ENCODE measurements at regions not wholly inside any gene's neighbourhood (a gene's known extent, or its start where the extent isn't known, plus 50 kb on each side); places are given as distances from the start of the nearest gene placed in this dataset.
A peak's percentile ranks its signal among the peaks of the same experiment; 100 is the strongest.
"Not testable (repeated sequence)": the region's sequence is repeated elsewhere in the genome, so short reads cannot be mapped to it uniquely, and the experiment has no call there.

DNA sequence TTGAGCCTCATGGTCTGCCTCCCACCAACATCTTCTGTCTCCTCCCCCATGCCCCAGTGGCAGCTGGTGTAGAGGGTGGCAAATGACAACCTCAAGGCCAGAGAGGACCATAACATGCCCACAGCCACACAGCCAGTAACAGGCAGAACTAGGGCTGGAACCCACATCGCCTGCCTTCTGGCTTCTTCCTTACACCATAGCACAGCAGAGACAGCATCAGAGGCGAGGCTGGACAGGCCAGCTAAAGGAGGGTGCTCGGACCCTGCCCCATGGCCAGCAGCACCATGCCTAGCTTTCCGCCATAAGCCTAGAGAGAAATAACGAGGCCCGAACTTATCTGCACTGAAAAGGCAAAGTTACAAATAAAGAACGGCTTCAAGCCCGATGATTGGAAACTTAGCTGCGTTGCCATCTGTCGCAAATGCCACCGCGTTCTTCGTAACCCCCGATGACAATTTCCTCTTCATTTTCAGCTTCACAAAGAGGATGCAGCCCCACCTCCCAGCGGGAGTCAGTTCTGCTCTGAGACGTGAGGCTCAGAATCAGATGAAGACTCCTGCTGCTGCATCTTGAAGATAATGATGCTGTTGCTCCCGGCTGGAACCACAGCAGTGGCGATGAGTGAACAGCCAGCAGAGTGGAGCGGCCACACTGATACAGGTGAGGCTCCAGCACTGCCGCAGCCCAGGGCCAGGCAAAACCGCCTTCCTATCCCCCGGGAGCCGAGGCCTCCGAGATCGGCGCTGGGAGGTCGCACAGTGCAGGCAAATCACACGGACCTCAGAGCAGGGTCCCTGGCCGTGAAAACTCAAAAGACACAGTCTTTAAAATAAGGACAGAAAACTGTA is 73.8 kb upstream of the RTL6 start:
- POLR2A ChIA-PET: no interaction called here
- no peak for DNase-seq
- H3K4me3 Mint-ChIP-seq: no peak overlapping the region
- H3K36me3 Mint-ChIP-seq (ENCODE audit: low read depth): no peaks in the 10 kb centered on the region
- peaks cover 8% of the 10 kb centered on the region for H3K27me3 Mint-ChIP-seq
- no peak overlapping the region for H3K27ac Mint-ChIP-seq
- no peaks in the 10 kb centered on the region for H3K4me1 Mint-ChIP-seq
- CTCF ChIA-PET: no interaction called here
- H3K9me3 Mint-ChIP-seq: no peaks in the 10 kb centered on the region

- ChIA-PET CTCF (interaction anchor here (1.6 kb wide), 1 partner anchor 578 kb away, joined by 4 read pairs; no protein-coding TSS in a partner anchor), POLR2A (no interaction called here)
- Mint-ChIP-seq H3K9me3 (no peaks in the 10 kb centered on the region), H3K4me1 (no peaks in the 10 kb centered on the region), H3K27me3 (peaks cover 6% of the 10 kb centered on the region), H3K27ac (no peak overlapping the region), H3K36me3 (ENCODE audit: low read depth) (no peaks in the 10 kb centered on the region), H3K4me3 (no peak overlapping the region)
- no peak for DNase-seq
Observed at GRCh38 chr22:44570476-44571445, 72.7 kb upstream of the RTL6 start.

DNA sequence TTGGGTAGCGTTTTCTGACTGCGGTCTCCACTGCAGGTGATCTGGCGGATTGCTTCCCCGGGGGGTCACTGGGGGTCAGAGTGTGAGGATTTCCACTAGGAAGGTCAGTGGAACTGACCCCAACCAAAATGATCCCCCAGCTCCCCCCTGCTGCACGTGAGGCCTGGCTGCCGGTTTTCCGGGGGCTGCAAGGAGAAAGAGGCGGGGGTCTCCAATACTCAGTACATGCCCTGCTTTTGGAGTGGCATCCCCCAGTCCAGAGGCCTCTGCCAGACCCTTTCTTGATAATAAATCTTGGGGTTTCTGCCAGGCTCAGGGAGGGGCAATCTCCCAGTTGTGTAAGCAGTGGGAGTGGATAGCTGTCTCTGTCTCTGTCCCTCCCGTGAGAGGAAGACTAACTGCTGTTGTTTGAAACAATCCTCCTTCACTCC is 71.5 kb upstream of the RTL6 start:
- Mint-ChIP-seq H3K9me3 (no peaks in the 10 kb centered on the region), H3K4me1 (no peaks in the 10 kb centered on the region), H3K27me3 (peaks cover 7% of the 10 kb centered on the region), H3K27ac (no peak overlapping the region), H3K36me3 (ENCODE audit: low read depth) (no peaks in the 10 kb centered on the region), H3K4me3 (no peak overlapping the region)
- DNase-seq: no peak
- POLR2A ChIA-PET: no interaction called here
- CTCF ChIA-PET: interaction anchor here (1.6 kb wide), 1 partner anchor 577 kb away, joined by 4 read pairs; no protein-coding TSS in a partner anchor

DNA sequence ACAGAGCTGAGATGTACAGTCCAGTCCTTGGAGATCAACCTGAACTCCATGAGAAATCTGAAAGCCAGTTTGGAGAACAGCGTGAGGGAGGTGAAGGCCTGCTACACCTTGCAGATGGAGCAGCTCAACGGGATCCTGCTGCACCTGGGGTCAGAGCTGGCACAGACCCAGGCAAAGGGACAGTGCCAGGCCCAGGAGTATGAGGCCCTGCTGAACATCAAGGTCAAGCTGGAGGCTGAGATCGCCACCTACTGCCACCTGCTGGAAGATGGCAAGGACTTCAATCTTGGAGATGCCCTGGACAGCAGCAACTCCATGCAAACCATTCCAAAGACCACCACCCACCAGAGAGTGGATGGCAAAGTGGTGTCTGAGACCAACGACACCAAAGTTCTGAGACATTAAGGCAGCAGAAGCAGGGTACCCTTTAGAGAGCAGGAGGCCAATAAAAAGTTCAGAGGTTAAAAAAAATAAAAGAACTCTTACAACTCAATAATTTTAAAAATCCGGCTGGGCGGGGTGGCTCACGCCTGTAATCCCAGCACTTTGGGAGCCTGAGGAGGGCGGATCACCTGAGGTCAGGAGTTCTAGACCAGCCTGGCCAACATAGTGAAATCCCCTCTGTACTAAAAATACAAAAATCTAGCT is 69.9 kb upstream of the RTL6 start:
- no peaks in the 10 kb centered on the region for H3K4me1 Mint-ChIP-seq
- no peaks in the 10 kb centered on the region for H3K9me3 Mint-ChIP-seq
- H3K27ac Mint-ChIP-seq: no peak overlapping the region
- ChIA-PET POLR2A (interaction anchor here (1.1 kb wide), 1 partner anchor 555 kb away, joined by 3 read pairs; no protein-coding TSS in a partner anchor), CTCF (interaction anchor here (1.0 to 2.2 kb wide), 6 partner anchors 19 to 574 kb away, joined by 3 to 15 read pairs (median 4); no protein-coding TSS in a partner anchor)
- H3K4me3 Mint-ChIP-seq: no peak overlapping the region
- peaks cover 9% of the 10 kb centered on the region for H3K27me3 Mint-ChIP-seq
- no peaks in the 10 kb centered on the region for H3K36me3 Mint-ChIP-seq (ENCODE audit: low read depth)
- peak; percentile 57 for DNase-seq

DNA sequence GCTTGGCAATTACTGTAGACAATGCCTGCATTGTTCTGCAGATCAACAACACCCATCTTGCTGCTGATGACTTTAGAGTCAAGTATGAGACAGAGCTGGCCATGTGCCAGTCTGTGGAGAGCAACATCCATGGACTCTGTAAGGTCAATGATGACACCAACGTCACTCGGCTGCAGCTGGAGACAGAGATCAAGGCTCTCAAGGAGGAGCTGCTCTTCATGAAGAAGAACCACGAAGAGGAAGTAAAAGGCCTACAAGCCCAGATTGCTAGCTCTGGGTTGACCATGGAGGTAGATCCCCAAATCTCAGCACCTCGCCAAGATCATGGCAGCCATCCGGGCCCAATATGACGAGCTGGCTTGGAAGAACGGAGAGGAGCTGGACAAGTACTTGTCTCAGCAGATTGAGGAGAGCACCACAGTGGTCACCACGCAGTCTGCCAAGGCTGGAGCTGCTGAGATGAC is 69.4 kb upstream of the RTL6 start:
- H3K27ac Mint-ChIP-seq; H3K4me3 Mint-ChIP-seq; H3K9me3 Mint-ChIP-seq; H3K27me3 Mint-ChIP-seq; H3K36me3 Mint-ChIP-seq (ENCODE audit: low read depth); DNase-seq; H3K4me1 Mint-ChIP-seq: not testable (repeated sequence)
- POLR2A ChIA-PET: interaction anchor here (1.1 kb wide), 1 partner anchor 555 kb away, joined by 3 read pairs; no protein-coding TSS in a partner anchor
- CTCF ChIA-PET: interaction anchor here (1.0 to 2.2 kb wide), 7 partner anchors 19 to 574 kb away, joined by 3 to 15 read pairs (median 4); no protein-coding TSS in a partner anchor

DNA sequence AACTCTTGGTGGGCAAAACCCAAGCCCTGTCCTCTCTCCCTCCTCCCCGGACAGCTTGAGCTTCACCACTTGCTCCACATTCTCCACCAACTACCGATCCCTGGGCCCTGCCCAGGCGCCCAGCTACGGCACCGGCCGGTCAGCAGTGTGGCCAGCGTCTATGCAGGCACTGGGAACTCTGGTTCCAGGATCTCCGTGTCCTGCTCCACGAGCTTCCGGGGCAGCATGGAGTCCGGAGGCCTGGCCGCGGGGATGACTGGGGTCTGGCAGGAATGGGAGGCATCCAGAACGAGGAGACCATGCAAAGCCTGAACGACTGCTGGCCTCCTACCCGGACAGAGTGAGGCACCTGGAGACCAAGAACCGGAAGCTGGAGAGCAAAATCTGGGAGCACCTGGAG is 68.9 kb upstream of the RTL6 start:
- H3K4me1 Mint-ChIP-seq: no peaks in the 10 kb centered on the region
- DNase-seq: no peak
- H3K9me3 Mint-ChIP-seq: no peaks in the 10 kb centered on the region
- CTCF ChIA-PET: interaction anchor here (1.0 to 2.2 kb wide), 6 partner anchors 60 to 573 kb away, joined by 3 to 15 read pairs (median 4); no protein-coding TSS in a partner anchor
- H3K36me3 Mint-ChIP-seq (ENCODE audit: low read depth): no peaks in the 10 kb centered on the region
- H3K4me3 Mint-ChIP-seq: no peak overlapping the region
- H3K27me3 Mint-ChIP-seq: peaks cover 9% of the 10 kb centered on the region
- POLR2A ChIA-PET: interaction anchor here (1.1 kb wide), 1 partner anchor 554 kb away, joined by 3 read pairs; no protein-coding TSS in a partner anchor
- H3K27ac Mint-ChIP-seq: no peak overlapping the region

- H3K27me3 Mint-ChIP-seq: peaks cover 16% of the 10 kb centered on the region
- H3K9me3 Mint-ChIP-seq; DNase-seq; H3K27ac Mint-ChIP-seq; H3K36me3 Mint-ChIP-seq (ENCODE audit: low read depth); POLR2A ChIA-PET; H3K4me1 Mint-ChIP-seq; CTCF ChIA-PET; H3K4me3 Mint-ChIP-seq: not testable (repeated sequence)
Observed at GRCh38 chr22:44562651-44563050, 64.6 kb upstream of the RTL6 start.

DNA sequence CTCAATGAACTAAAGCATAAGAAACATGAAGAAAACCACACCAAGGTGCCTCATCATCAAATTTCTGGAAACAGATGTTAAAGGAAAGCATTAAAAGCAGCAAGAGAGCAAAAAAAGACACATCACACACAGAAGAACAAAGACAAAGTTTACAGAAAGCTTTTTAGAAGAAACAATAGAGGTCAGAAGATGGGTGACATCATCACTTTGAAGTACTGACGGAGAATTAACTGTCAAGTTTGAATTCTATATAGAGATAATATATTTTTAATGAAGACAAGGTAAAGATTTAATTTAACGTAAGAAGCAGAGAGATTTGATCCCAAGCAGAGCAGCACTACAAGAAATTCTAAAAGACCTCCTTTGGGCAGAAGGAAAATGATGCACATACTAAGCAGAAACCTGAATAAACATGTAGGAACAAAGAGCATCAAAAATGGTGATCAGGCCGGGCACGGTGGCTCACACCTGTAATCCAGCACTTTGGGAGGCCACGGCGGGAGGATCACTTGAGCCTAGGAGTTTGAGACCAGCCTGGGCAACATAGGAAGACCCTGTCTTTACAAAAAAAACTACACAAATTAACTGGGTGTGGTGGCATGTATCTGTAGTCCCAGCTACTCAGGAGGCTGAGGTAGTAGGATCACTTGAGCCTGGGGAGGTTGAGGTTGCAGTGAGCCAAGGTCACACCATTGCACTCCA is 63.3 kb upstream of the RTL6 start:
- Mint-ChIP-seq H3K27ac (no peak overlapping the region), H3K4me1 (no peaks in the 10 kb centered on the region), H3K4me3 (no peak overlapping the region), H3K36me3 (ENCODE audit: low read depth) (no peaks in the 10 kb centered on the region), H3K27me3 (peaks cover 22% of the 10 kb centered on the region), H3K9me3 (no peaks in the 10 kb centered on the region)
- ChIA-PET CTCF (no interaction called here), POLR2A (no interaction called here)
- no peak for DNase-seq

GRCh38 chr22:44558671-44559070 is 60.6 kb upstream of the RTL6 start:
- H3K27me3 Mint-ChIP-seq: peaks cover 14% of the 10 kb centered on the region
- H3K36me3 Mint-ChIP-seq (ENCODE audit: low read depth); H3K4me3 Mint-ChIP-seq; CTCF ChIA-PET; H3K27ac Mint-ChIP-seq; DNase-seq; POLR2A ChIA-PET; H3K9me3 Mint-ChIP-seq; H3K4me1 Mint-ChIP-seq: not testable (repeated sequence)

- CTCF ChIA-PET: not testable (repeated sequence)
Observed at GRCh38 chr22:44557872-44558271, 59.8 kb upstream of the RTL6 start.

DNA sequence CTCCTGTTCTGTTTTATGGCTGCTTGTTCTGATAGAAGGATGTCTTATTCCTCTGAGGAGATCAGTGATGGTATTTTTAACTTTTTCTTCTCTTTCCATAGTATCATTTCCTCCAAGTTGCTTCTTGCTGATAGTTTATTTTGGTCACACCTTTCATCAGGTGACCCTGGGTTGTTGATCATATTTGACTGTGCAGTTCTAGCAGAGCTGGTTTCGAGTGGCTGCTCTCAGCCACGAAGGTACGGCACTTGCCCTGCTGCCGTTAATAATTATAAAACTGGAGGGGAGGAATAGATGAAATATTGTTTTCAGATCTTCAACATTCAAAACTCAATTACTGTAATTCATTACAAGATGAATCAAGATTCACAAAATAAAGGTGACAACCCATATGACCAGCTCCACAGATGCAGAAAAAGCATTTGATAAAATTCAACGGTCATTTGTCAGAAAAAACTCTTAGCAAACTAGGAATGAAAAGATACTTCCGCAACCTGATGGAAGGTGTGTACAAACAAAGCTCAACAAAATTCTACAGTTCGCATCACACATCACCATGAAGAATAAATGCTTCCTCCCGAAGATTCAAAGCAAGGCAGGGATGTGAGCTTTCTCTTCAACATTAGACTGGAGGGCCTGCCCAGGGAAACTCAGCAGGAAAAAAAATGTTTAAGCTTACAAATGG is 59.2 kb upstream of the RTL6 start:
- no peaks in the 10 kb centered on the region for H3K9me3 Mint-ChIP-seq
- no peak overlapping the region for H3K4me3 Mint-ChIP-seq
- H3K27me3 Mint-ChIP-seq: peaks cover 14% of the 10 kb centered on the region
- H3K36me3 Mint-ChIP-seq (ENCODE audit: low read depth): no peaks in the 10 kb centered on the region
- CTCF ChIA-PET: no interaction called here
- no peak overlapping the region for H3K27ac Mint-ChIP-seq
- POLR2A ChIA-PET: no interaction called here
- H3K4me1 Mint-ChIP-seq: no peaks in the 10 kb centered on the region
- DNase-seq: no peak

More at GRCh38 chr22:44557872-44558271, 59.8 kb upstream of the RTL6 start:
- DNase-seq; POLR2A ChIA-PET; H3K4me3 Mint-ChIP-seq; H3K27ac Mint-ChIP-seq; H3K36me3 Mint-ChIP-seq (ENCODE audit: low read depth); H3K4me1 Mint-ChIP-seq; H3K9me3 Mint-ChIP-seq: not testable (repeated sequence)
- peaks cover 14% of the 10 kb centered on the region for H3K27me3 Mint-ChIP-seq

GRCh38 chr22:44555597-44555996 is 57.6 kb upstream of the RTL6 start:
- no peaks in the 10 kb centered on the region for H3K9me3 Mint-ChIP-seq
- peaks cover 12% of the 10 kb centered on the region for H3K27me3 Mint-ChIP-seq
- peaks cover 4% of the 10 kb centered on the region for H3K4me1 Mint-ChIP-seq
- no peak for DNase-seq
- no peaks in the 10 kb centered on the region for H3K36me3 Mint-ChIP-seq (ENCODE audit: low read depth)
- no peak overlapping the region for H3K27ac Mint-ChIP-seq
- POLR2A ChIA-PET: no interaction called here
- H3K4me3 Mint-ChIP-seq: no peak overlapping the region
- CTCF ChIA-PET: no interaction called here

Measured in activated CD4-positive, alpha-beta memory T cell treated with anti-CD3 and anti-CD28 coated beads, Interleukin-2, amount 10 ng/mL, durations not matched to agents 7 days and 5 days (primary cell).